Peyer's patch (tissue), 4 donors: ENCODE measurements at regions not wholly inside any gene's neighbourhood (a gene's known extent, or its start where the extent isn't known, plus 50 kb on each side); places are given as distances from the start of the nearest gene placed in this dataset.

Experiments used
- CTCF ChIP-seq, 6 experiments: fragments of 450-650 bp in 4 of 6; fragments of 200-600 bp in 2 of 6; sonication (generic) in 1 of 6; IDR thresholded peaks; one replicate each; pipeline ENCODE4 v1.5.1; 2017 to 2019; ENCODE audit warnings: antibody characterized with exemption in 6 of 6, mild to moderate bottlenecking in 3 of 6, moderate library complexity in 1 of 6
- POLR2A ChIP-seq, 2 donors: fragments of 450-650 bp; IDR thresholded peaks; one replicate each; pipeline ENCODE4 v1.5.1; 2017; ENCODE audit warnings: antibody characterized with exemption in 2 of 2, mild to moderate bottlenecking in 2 of 2, moderate library complexity in 2 of 2

DNA sequence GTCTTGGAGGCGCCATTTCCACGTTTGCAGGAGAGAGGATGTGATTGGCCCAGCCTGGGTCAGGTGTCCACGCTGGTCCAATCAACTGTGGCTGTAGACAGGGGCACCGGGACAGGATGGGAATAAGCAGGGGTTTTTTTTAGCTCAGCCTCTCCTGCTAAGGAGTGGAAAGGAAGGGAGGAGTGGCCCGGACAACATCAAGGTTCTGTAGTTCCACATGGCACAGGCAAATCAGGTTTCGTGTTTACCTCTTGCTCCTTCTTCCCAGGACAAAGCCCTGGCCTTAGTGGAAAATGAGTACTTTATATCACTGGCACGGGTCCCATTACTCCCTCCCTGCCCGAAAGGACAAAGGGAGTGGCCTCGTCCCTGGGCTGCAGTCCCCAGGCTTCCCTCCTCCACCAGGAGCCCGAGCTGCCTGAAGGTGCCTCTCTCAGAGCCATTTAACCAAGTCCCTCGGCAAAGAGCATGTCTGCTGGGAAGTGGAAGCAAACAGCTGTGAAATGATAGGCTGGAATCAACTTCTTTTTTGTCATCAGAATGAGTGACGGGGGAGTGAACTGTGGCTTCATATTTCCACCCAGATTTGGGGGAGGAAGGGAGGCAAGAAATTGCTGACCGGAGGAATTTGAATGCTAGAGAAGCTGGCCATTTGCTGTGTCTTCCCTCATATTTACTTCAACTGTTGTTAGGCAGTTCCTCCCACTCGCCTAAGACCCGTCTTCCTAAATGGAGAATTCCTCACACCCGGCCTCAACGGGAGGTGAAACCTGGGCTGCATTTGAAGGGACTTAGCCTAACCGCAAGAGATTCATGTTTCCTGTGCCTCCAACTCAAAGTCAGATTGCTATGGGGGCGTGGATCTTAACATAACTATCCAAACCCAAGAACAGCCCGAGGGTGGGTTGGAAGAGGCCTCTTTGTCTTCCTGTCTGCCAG, 84.9 kb upstream of the SLC44A3 start:
- TF ChIP-seq POLR2A (IDR thresholded peaks at IDR 0.05) (no peak), CTCF (IDR thresholded peaks at IDR 0.05) (no peak)
